ENCODE measurements at regions not wholly inside any gene's neighbourhood (a gene's known extent, or its start where the extent isn't known, plus 50 kb on each side); places are given as distances from the start of the nearest gene placed in this dataset.
A peak's percentile ranks its signal among the peaks of the same experiment; 100 is the strongest.

DNA sequence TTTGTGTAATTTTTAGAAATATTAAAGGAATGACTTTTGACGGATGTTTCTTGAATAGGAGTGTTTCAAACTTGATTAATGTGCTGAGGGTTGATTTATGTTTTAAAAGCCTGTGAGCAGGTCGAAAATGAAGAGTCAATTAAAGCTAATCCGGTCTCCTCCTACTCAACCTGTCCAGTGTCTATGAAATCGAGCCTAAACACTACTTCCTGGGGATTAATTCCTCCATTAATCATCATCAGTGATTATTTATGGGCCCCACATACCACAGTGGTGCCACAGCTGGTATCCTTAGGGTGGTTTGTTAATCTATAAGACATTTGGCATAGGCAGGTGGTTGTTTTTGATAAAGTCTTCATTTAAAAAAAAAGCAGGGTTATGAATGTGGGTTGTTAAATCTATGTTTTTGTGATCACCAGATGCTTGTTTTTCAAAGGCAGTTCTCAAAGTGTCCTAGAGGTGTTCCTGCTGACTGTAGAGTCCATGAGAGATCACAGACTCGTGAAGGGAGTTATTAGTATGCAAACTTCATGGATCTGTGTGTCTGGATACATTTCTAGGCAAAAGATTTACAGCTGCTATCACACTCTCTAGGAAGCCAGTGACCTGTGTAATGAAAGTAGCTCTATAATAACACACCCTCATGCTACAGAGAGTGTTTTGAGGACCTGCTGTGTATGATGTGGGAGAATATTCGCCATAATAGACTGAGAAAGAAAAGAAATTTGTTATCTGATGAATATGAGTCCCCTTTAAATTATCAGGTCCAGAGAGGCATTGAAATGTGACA is 308.6 kb downstream of the AKAIN1 start:
- Histone ChIP-seq H2AFZ (ENCODE audit: low read length) (no peak overlapping the region), H3K4me1 (ENCODE audit: low read length) (no peaks in the 10 kb centered on the region), H3K4me3 (ENCODE audit: low read length) (no peak overlapping the region), H3K79me2 (ENCODE audit: low read length) (no peaks in the 10 kb centered on the region), H3K9me3 (replicated peaks; ENCODE audit: insufficient read depth, low read length) (no peaks in the 10 kb centered on the region), H3K27me3 (replicated peaks; ENCODE audit: insufficient read depth, low read length) (no peaks in the 10 kb centered on the region), H4K20me1 (ENCODE audit: insufficient read depth, low read length) (no peaks in the 10 kb centered on the region), H3K27ac (ENCODE audit: low read length) (no peak overlapping the region), H3K4me2 (ENCODE audit: low read depth, low read length) (no peak overlapping the region), H3F3A (ENCODE audit: insufficient read depth, low read length) (no peaks in the 10 kb centered on the region), H3K9ac (ENCODE audit: low read length) (no peak overlapping the region), H3K36me3 (replicated peaks; ENCODE audit: insufficient read depth, low read length) (no peaks in the 10 kb centered on the region), H3K9me2 (replicated peaks; ENCODE audit: insufficient read depth, low read length) (no peaks in the 10 kb centered on the region)
- no peak for DNase-seq
- TF ChIP-seq EZH2phosphoT487 (IDR thresholded peaks at IDR 0.05; ENCODE audit: low read length) (no peak), EZH2 (optimal IDR thresholded peaks at IDR 0.05; ENCODE audit: low read depth, low read length) (no peak)
- TF ChIP-seq, protein P1, sequence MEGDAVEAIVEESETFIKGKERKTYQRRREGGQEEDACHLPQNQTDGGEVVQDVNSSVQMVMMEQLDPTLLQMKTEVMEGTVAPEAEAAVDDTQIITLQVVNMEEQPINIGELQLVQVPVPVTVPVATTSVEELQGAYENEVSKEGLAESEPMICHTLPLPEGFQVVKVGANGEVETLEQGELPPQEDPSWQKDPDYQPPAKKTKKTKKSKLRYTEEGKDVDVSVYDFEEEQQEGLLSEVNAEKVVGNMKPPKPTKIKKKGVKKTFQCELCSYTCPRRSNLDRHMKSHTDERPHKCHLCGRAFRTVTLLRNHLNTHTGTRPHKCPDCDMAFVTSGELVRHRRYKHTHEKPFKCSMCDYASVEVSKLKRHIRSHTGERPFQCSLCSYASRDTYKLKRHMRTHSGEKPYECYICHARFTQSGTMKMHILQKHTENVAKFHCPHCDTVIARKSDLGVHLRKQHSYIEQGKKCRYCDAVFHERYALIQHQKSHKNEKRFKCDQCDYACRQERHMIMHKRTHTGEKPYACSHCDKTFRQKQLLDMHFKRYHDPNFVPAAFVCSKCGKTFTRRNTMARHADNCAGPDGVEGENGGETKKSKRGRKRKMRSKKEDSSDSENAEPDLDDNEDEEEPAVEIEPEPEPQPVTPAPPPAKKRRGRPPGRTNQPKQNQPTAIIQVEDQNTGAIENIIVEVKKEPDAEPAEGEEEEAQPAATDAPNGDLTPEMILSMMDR (IDR thresholded peaks at IDR 0.05; ENCODE audit: low read length): no peak

- Histone ChIP-seq H3K4me2 (ENCODE audit: low read depth, low read length) (no peak overlapping the region), H3F3A (ENCODE audit: insufficient read depth, low read length) (no peaks in the 10 kb centered on the region), H3K79me2 (ENCODE audit: low read length) (no peaks in the 10 kb centered on the region), H3K27ac (ENCODE audit: low read length) (no peak overlapping the region), H3K9me3 (replicated peaks; ENCODE audit: insufficient read depth, low read length) (no peaks in the 10 kb centered on the region), H4K20me1 (ENCODE audit: insufficient read depth, low read length) (no peaks in the 10 kb centered on the region), H2AFZ (ENCODE audit: low read length) (no peak overlapping the region), H3K4me3 (ENCODE audit: low read length) (no peak overlapping the region), H3K9me2 (replicated peaks; ENCODE audit: insufficient read depth, low read length) (no peaks in the 10 kb centered on the region), H3K4me1 (ENCODE audit: low read length) (no peaks in the 10 kb centered on the region), H3K36me3 (replicated peaks; ENCODE audit: insufficient read depth, low read length) (no peaks in the 10 kb centered on the region), H3K27me3 (replicated peaks; ENCODE audit: insufficient read depth, low read length) (no peaks in the 10 kb centered on the region), H3K9ac (ENCODE audit: low read length) (no peak overlapping the region)
- no peak for DNase-seq
- TF ChIP-seq EZH2 (optimal IDR thresholded peaks at IDR 0.05; ENCODE audit: low read depth, low read length): no peak
- TF ChIP-seq EZH2phosphoT487 (IDR thresholded peaks at IDR 0.05; ENCODE audit: low read length): no peak
- TF ChIP-seq, protein P1 (IDR thresholded peaks at IDR 0.05; ENCODE audit: low read length): no peak
Measured at GRCh38 chr18:4878480-4878879, 318.6 kb downstream of the AKAIN1 start.

GRCh38 chr18:4871197-4871596 is 325.9 kb downstream of the AKAIN1 start:
- no peak overlapping the region for H2AFZ ChIP-seq (ENCODE audit: low read length)
- H3K9me2 ChIP-seq (replicated peaks; ENCODE audit: insufficient read depth, low read length): no peaks in the 10 kb centered on the region
- H3K4me3 ChIP-seq (ENCODE audit: low read length): no peak overlapping the region
- no peaks in the 10 kb centered on the region for H3K27me3 ChIP-seq (replicated peaks; ENCODE audit: insufficient read depth, low read length)
- no peak for TF ChIP-seq EZH2phosphoT487 (IDR thresholded peaks at IDR 0.05; ENCODE audit: low read length)
- TF ChIP-seq, protein P1 (IDR thresholded peaks at IDR 0.05; ENCODE audit: low read length): no peak
- no peak for TF ChIP-seq EZH2 (optimal IDR thresholded peaks at IDR 0.05; ENCODE audit: low read depth, low read length)
- no peak overlapping the region for H3K4me2 ChIP-seq (ENCODE audit: low read depth, low read length)
- no peaks in the 10 kb centered on the region for H3K79me2 ChIP-seq (ENCODE audit: low read length)
- H3K9ac ChIP-seq (ENCODE audit: low read length): no peak overlapping the region
- no peaks in the 10 kb centered on the region for H3F3A ChIP-seq (ENCODE audit: insufficient read depth, low read length)
- no peaks in the 10 kb centered on the region for H3K36me3 ChIP-seq (replicated peaks; ENCODE audit: insufficient read depth, low read length)
- H3K4me1 ChIP-seq (ENCODE audit: low read length): no peaks in the 10 kb centered on the region
- H3K9me3 ChIP-seq (replicated peaks; ENCODE audit: insufficient read depth, low read length): no peaks in the 10 kb centered on the region
- H3K27ac ChIP-seq (ENCODE audit: low read length): no peak overlapping the region
- H4K20me1 ChIP-seq (ENCODE audit: insufficient read depth, low read length): no peaks in the 10 kb centered on the region
- peak; percentile 24 for DNase-seq
